MG63 (cell line): ENCODE measurements at regions not wholly inside any gene's neighbourhood (a gene's known extent, or its start where the extent isn't known, plus 50 kb on each side); places are given as distances from the start of the nearest gene placed in this dataset.
A peak's percentile ranks its signal among the peaks of the same experiment; 100 is the strongest.

Experiments used
- DNase-seq: peaks from one replicate; pipeline ENCODE4 v3.0.0-alpha.2; 2020
- H3K27me3 ChIP-seq: fragments of 250-450 bp; sonication (Bioruptor Pico); 2 replicates; pipeline ENCODE4 v1.5.1; 2020; ENCODE audit warnings: mild to moderate bottlenecking, moderate library complexity
- H3K36me3 ChIP-seq: fragments of 250-450 bp; sonication (Bioruptor Pico); 2 replicates; pipeline ENCODE4 v1.5.1; 2020; ENCODE audit warnings: mild to moderate bottlenecking, moderate library complexity
- H3K4me3 ChIP-seq: fragments of 250-450 bp; sonication (Bioruptor Pico); 2 replicates; pipeline ENCODE4 v1.5.1; 2020; ENCODE audit warnings: mild to moderate bottlenecking, moderate library complexity
- H3K9me3 ChIP-seq: fragments of 250-450 bp; sonication (Bioruptor Pico); 2 replicates; pipeline ENCODE4 v1.5.1; 2020; ENCODE audit warnings: mild to moderate bottlenecking, moderate library complexity

GRCh38 chr4:37771771-37772170 lies 54.7 kb upstream of the PGM2 start:
- no peaks in the 10 kb centered on the region for H3K9me3 ChIP-seq
- H3K36me3 ChIP-seq: no peaks in the 10 kb centered on the region
- H3K4me3 ChIP-seq: no peak overlapping the region
- DNase-seq: no peak
- no peaks in the 10 kb centered on the region for H3K27me3 ChIP-seq

- no peaks in the 10 kb centered on the region for H3K9me3 ChIP-seq
- H3K4me3 ChIP-seq: no peak overlapping the region
- no peaks in the 10 kb centered on the region for H3K36me3 ChIP-seq
- no peaks in the 10 kb centered on the region for H3K27me3 ChIP-seq
- DNase-seq: no peak
Observed at GRCh38 chr4:37770016-37770415, 56.5 kb upstream of the PGM2 start.

GRCh38 chr4:37769391-37769989 lies 57.0 kb upstream of the PGM2 start:
- Histone ChIP-seq H3K9me3 (no peaks in the 10 kb centered on the region), H3K27me3 (no peaks in the 10 kb centered on the region), H3K4me3 (no peak overlapping the region), H3K36me3 (no peaks in the 10 kb centered on the region)
- no peak for DNase-seq

- H3K27me3 ChIP-seq: no peaks in the 10 kb centered on the region
- no peaks in the 10 kb centered on the region for H3K9me3 ChIP-seq
- H3K36me3 ChIP-seq: no peaks in the 10 kb centered on the region
- H3K4me3 ChIP-seq: no peak overlapping the region
- DNase-seq: peak; percentile 6
Observed at GRCh38 chr4:37767546-37767945, 58.9 kb upstream of the PGM2 start.

- H3K4me3 ChIP-seq: no peak overlapping the region
- no peak for DNase-seq
- H3K36me3 ChIP-seq: no peaks in the 10 kb centered on the region
- no peaks in the 10 kb centered on the region for H3K9me3 ChIP-seq
- no peaks in the 10 kb centered on the region for H3K27me3 ChIP-seq
Observed at GRCh38 chr4:37767019-37767418, 59.5 kb upstream of the PGM2 start.

- no peak for DNase-seq
Observed at GRCh38 chr4:37765741-37766140, 60.7 kb upstream of the PGM2 start.

GRCh38 chr4:37763831-37764230 lies 62.7 kb upstream of the PGM2 start:
- Histone ChIP-seq H3K27me3 (no peaks in the 10 kb centered on the region), H3K4me3 (no peak overlapping the region)

More at GRCh38 chr4:37765741-37766140, 60.7 kb upstream of the PGM2 start:
- H3K9me3 ChIP-seq: no peaks in the 10 kb centered on the region
- H3K27me3 ChIP-seq: no peaks in the 10 kb centered on the region
- no peaks in the 10 kb centered on the region for H3K36me3 ChIP-seq
- no peak overlapping the region for H3K4me3 ChIP-seq

GRCh38 chr4:37762991-37763368 lies 63.5 kb upstream of the PGM2 start:
- no peaks in the 10 kb centered on the region for H3K36me3 ChIP-seq
- H3K27me3 ChIP-seq: no peaks in the 10 kb centered on the region
- H3K9me3 ChIP-seq: no peaks in the 10 kb centered on the region
- DNase-seq: no peak
- no peak overlapping the region for H3K4me3 ChIP-seq

More at GRCh38 chr4:37763831-37764230, 62.7 kb upstream of the PGM2 start:
- DNase-seq: no peak
- no peaks in the 10 kb centered on the region for H3K9me3 ChIP-seq
- no peaks in the 10 kb centered on the region for H3K36me3 ChIP-seq

- Histone ChIP-seq H3K9me3 (no peaks in the 10 kb centered on the region), H3K36me3 (no peaks in the 10 kb centered on the region), H3K27me3 (no peaks in the 10 kb centered on the region), H3K4me3 (no peak overlapping the region)
- DNase-seq: no peak
Observed at GRCh38 chr4:37762294-37762990, 64.0 kb upstream of the PGM2 start.

GRCh38 chr4:37760840-37761239 lies 65.6 kb upstream of the PGM2 start:
- no peaks in the 10 kb centered on the region for H3K9me3 ChIP-seq
- no peak for DNase-seq
- no peaks in the 10 kb centered on the region for H3K27me3 ChIP-seq
- H3K36me3 ChIP-seq: no peaks in the 10 kb centered on the region
- no peak overlapping the region for H3K4me3 ChIP-seq

- no peaks in the 10 kb centered on the region for H3K27me3 ChIP-seq
- H3K4me3 ChIP-seq: no peak overlapping the region
- H3K9me3 ChIP-seq: no peaks in the 10 kb centered on the region
- DNase-seq: no peak
- H3K36me3 ChIP-seq: no peaks in the 10 kb centered on the region
Observed at GRCh38 chr4:37759833-37760232, 66.7 kb upstream of the PGM2 start.

- Histone ChIP-seq H3K36me3 (no peaks in the 10 kb centered on the region), H3K4me3 (no peak overlapping the region), H3K27me3 (no peaks in the 10 kb centered on the region), H3K9me3 (no peaks in the 10 kb centered on the region)
- no peak for DNase-seq
Observed at GRCh38 chr4:37758226-37758625, 68.3 kb upstream of the PGM2 start.

- no peak for DNase-seq
- Histone ChIP-seq H3K36me3 (no peaks in the 10 kb centered on the region), H3K27me3 (no peaks in the 10 kb centered on the region)
Observed at GRCh38 chr4:37757761-37758160, 68.7 kb upstream of the PGM2 start.

GRCh38 chr4:37757121-37757520 lies 69.4 kb upstream of the PGM2 start:
- DNase-seq: no peak
- Histone ChIP-seq H3K36me3 (no peaks in the 10 kb centered on the region), H3K9me3 (no peaks in the 10 kb centered on the region), H3K4me3 (no peak overlapping the region), H3K27me3 (no peaks in the 10 kb centered on the region)

More at GRCh38 chr4:37757761-37758160, 68.7 kb upstream of the PGM2 start:
- Histone ChIP-seq H3K4me3 (no peak overlapping the region), H3K9me3 (no peaks in the 10 kb centered on the region)

- Histone ChIP-seq H3K36me3 (no peaks in the 10 kb centered on the region), H3K27me3 (no peaks in the 10 kb centered on the region)
Observed at GRCh38 chr4:37754410-37755185, 68.4 kb upstream of the RELL1 start.

GRCh38 chr4:37749398-37749988 lies 63.3 kb upstream of the RELL1 start:
- Histone ChIP-seq H3K36me3 (no peaks in the 10 kb centered on the region), H3K4me3 (no peak overlapping the region), H3K9me3 (no peaks in the 10 kb centered on the region), H3K27me3 (no peaks in the 10 kb centered on the region)
- no peak for DNase-seq

More at GRCh38 chr4:37754410-37755185, 68.4 kb upstream of the RELL1 start:
- no peak overlapping the region for H3K4me3 ChIP-seq
- H3K9me3 ChIP-seq: no peaks in the 10 kb centered on the region
- DNase-seq: no peak

GRCh38 chr4:37748485-37748884 lies 62.3 kb upstream of the RELL1 start:
- Histone ChIP-seq H3K4me3 (no peak overlapping the region), H3K9me3 (no peaks in the 10 kb centered on the region), H3K36me3 (no peaks in the 10 kb centered on the region), H3K27me3 (no peaks in the 10 kb centered on the region)
- no peak for DNase-seq
